ENCODE measurements at regions not wholly inside any gene's neighbourhood (a gene's known extent, or its start where the extent isn't known, plus 50 kb on each side); places are given as distances from the start of the nearest gene placed in this dataset.
A peak's percentile ranks its signal among the peaks of the same experiment; 100 is the strongest.
"Not testable (repeated sequence)": the region's sequence is repeated elsewhere in the genome, so short reads cannot be mapped to it uniquely, and the experiment has no call there.

DNA sequence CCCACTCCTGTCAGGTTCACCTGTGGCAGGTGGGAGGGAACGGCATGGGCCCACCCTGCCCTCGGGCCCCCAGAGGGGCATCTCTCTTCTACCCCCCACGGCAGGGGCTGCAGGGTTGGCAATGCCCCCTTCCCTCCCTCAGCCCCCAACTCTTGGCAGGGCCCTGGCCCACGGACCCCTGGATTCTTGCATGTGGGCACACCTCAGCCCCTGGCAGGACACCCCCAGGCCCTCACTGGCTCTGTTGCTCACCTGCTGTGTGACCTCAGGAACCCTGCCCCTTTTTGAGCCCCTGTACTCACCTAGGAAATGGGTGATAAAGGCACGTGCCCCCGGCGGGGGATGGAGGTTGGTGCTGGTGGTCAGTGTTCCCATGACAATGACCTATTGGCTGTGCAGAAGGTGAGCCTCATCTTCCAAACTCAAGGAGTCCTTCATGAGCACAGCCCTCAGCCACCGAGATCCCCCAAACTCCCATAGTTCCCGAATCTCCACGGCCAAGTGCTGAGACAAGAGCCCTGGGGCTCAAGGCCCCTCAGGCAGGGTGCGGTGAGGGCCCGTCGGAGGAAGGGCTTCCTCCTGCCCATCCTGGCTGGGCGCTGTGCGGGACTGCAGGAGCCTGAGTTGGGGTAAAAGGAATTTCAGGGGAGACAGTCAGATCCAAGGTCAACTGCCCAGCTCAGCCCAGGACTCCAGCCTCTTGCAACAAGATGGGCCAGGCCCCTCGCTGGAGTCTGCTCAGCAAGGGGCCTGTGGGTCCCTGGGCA is 198.2 kb downstream of the IGLL1 start:
- DNase-seq (ENCODE audit: low read depth, low spot score): no peak

GRCh38 chr22:23380911-23381310 is 199.2 kb downstream of the IGLL1 start:
- DNase-seq (ENCODE audit: low read depth, low spot score): no peak

DNA sequence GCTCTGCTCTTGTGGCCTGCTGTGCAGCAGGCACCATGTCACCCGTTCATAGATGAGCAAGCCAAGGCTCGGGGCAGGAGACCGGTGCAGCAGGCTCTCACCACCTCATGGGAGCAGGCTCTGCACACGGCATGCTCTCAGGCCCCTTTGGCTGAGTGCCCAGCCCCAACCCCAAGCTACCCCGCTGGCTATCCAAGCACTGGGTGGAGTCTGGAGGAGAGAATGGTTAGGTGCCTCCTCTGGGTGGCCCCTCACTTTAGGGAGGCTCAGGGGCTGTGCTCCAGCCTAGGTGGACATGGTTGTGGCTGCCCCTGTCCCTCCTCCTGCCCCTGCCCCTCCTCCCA is 199.9 kb downstream of the IGLL1 start:
- DNase-seq (ENCODE audit: low read depth, low spot score): no peak

GRCh38 chr22:23379540-23380229 is 199.4 kb downstream of the BCR start:
- DNase-seq (ENCODE audit: low read depth, low spot score): not testable (repeated sequence)

DNA sequence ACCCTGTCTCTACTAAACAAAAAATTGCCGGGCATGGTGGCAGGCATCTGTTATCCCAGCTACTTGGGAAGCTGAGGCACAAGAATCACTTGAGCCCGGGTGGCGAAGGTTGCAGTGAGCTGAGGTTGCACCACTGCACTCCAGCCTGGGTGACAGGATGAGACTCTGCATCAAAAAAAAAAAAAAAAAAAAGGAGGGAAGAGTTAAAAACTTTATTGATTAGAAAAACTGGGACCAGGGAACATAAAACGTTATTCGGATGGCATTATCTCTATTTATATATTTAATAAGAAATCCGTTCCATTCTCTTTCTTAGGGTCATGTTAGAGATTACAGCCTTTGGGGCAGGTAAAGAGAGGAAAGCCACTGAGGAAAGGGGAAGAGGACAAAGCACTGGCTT is 197.5 kb downstream of the BCR start:
- DNase-seq (ENCODE audit: low read depth, low spot score): no peak

DNA sequence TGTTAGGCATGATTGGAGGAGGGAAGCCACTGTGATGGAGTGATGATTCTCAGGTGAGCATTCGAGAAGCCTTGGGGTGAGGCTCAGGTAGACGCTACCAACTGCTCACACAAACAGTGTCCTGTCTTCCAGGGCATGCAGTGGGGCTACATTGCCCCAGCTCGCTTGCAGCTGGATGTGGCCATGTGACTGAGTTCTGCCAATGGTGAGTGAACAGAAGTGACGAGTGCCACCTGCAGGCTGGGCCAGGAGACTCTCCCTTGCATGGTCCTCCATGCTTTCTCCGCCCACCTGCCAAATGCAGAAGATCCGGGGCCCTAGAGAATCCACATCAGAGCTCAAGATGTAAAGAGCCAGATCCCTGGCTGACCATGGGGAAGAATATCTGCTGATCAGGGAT is 195.9 kb downstream of the BCR start:
- DNase-seq (ENCODE audit: low read depth, low spot score): peak; percentile 71

- DNase-seq (ENCODE audit: low read depth, low spot score): no peak
These were observed 194.9 kb downstream of the BCR start for GRCh38 chr22:23375031-23375827.

- no peak for DNase-seq (ENCODE audit: low read depth, low spot score)
These were observed 193.3 kb downstream of the BCR start for GRCh38 chr22:23373601-23374000.

- no peak for DNase-seq (ENCODE audit: low read depth, low spot score)
These were observed 189.9 kb downstream of the BCR start for GRCh38 chr22:23370251-23370650.

DNA sequence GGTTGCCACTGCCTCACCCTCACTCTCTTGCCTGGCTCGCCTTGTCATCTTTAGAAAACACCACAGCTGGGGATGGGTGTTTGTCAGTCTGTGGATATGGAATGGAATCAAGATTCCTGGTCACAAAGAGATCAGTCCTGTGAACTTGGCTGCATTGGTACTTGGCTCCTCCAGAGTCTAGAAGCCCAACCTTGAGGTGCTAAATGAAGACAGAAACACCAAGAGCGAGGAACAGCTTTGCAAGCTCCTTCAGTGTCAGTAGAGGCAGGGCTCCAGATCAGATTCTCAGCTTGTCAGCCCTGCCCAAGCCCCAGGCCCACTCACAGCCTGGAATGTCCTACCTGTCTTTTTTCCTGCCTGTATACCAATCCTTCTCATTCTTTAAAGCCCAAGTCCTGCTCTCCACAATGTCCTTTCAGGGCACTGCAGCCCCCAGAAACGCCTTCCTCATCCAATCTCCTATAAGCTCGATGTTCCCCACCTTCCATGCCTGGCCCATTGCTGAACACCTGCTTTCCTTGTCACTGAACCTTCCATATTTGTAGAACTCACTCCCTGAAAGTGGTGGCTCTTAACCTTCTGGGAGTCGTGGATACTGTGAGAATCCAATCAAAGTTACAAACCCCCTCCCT is 188.9 kb downstream of the BCR start:
- no peak for DNase-seq (ENCODE audit: low read depth, low spot score)

Measured in ELF-1 (cell line).